GM19467 (cell line): ENCODE measurements at regions not wholly inside any gene's neighbourhood (a gene's known extent, or its start where the extent isn't known, plus 50 kb on each side); places are given as distances from the start of the nearest gene placed in this dataset.

Experiments used
- ATAC-seq: cut with Tn5 transposase; IDR thresholded peaks from one replicate; pipeline ENCODE4 v1.9.1; 2021; ENCODE audit warnings: mild to moderate bottlenecking, moderate library complexity; ENCODE audit not compliant: unreplicated experiment

- no peak for ATAC-seq
Observed at GRCh38 chr1:221444346-221444745, 297.5 kb downstream of the DUSP10 start.

DNA sequence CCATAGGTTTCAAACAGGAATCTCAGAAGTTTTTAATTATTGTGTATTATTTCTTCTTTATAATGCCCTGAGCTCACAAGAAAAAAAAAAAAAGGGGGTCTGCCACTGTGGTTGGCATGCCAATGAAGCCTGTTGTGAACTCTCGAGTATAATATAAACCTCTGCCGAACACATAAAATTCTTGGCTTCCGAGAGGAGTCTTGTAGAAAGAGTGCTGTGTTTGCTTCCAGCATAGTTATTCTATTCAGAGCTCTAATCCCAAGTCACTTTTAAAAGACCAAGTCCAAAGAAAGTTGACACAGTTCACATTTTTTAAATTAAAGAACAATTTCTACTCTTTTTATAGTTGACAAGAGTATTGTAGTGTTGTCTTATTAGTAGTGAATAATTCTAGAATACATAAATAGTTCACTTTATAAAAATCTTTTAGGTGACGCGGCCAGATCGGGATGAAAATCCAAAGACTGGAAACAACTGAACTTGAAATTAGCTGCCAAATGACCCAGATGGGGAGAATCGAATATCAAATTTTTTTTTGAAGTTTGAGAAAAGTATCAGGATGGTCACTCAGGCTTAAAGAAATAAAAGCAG, 293.2 kb downstream of the DUSP10 start:
- no peak for ATAC-seq

- ATAC-seq, result no peak
Observed at GRCh38 chr1:221449194-221449593, 292.7 kb downstream of the DUSP10 start.

DNA sequence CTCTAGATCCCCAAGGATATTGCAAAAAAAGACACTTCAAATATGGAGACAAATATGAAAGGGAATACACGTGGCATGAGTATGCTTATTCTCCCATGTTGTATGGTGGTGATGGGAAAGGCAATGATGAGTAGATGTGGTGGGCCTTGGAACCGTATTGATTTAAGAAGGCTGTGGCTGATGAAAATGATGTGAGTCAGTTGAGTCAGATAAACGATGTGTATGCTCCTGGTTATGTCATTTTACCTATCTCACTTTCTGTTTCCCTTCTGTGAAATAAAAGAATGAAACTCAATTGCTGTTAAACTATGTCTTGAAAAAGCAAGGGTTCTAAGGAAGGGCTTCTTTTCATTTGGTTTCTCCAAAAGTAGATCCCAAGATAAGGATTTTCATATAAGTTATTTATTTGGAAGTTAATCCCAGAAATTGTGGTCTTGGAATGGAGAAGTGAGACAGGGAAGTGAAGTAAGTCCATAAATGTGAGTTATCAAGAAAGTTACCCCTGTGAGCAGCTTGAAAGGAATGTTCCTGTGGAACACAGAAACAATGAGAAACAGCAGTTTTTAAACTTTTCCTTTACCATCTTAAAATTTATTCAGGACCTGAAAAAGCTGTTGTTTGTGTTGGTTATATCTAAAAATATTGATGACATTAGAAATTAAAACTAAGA, 292.0 kb downstream of the DUSP10 start:
- no peak for ATAC-seq

- ATAC-seq, result no peak
Observed at GRCh38 chr1:221451741-221452140, 290.1 kb downstream of the DUSP10 start.

DNA sequence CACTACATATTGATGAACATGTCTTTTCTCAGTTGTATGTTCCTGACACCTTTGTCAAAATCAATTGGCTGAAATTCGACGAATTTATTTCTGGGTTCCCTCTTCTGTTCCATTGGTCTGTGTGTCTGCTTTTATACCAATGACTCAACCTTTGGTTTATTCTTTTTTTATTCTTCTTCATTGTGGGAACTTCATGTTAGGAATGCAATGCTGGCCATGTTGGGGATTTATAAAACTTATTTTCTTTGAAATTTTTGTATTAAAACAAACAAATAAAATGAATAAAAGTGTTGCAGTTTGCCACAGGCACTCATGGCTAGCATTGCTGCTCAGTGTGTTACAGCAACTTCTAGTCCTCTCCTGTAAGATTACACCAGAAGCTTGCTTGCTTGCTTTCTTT, 287.8 kb downstream of the DUSP10 start:
- ATAC-seq, result no peak

GRCh38 chr1:221456918-221457317, 285.0 kb downstream of the DUSP10 start:
- no peak for ATAC-seq

GRCh38 chr1:221457685-221458446, 284.0 kb downstream of the DUSP10 start:
- ATAC-seq, result no peak

- ATAC-seq, result no peak
Observed at GRCh38 chr1:221458447-221459156, 283.3 kb downstream of the DUSP10 start.

DNA sequence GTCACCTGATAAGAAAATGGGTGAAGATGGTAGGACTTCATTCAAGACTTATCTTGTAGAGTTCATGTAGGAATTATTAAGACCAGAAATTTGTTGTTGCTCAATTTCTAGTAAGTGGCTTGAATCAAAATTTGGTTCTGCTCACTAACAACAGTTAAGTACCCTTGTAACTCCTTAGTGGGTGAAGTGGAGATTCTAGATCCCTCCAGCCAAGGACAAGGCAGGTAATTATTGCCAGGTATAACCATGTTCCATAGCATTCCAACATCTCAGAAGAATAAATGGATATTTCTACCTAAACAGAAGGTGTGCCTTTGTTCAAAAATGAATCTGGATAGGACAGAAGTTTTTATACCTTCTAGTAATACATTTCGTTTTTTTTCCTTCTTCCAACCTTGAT, 282.3 kb downstream of the DUSP10 start:
- no peak for ATAC-seq

DNA sequence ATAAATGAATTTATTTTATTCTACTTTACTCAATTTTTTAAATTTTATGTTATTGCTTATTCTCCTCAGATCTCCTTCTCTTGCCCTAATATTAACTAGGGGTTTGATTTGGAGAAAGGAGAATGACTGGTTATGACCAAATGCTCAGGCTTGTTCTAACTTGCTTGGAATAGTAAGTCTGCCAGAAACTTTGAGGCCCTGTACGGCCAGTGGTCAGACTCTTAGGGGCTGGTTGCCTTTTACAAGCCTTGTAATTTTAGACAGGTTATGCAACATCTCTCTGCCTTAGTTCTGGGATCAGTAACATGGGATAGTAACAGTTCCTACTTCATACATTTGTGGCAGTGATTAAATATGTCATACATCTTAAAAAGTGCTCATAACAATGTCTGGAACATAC, 279.5 kb downstream of the DUSP10 start:
- no peak for ATAC-seq

GRCh38 chr1:221468546-221468945, 273.3 kb downstream of the DUSP10 start:
- no peak for ATAC-seq

- no peak for ATAC-seq
Observed at GRCh38 chr1:221469476-221469875, 272.4 kb downstream of the DUSP10 start.

- no peak for ATAC-seq
Observed at GRCh38 chr1:221470000-221470698, 271.7 kb downstream of the DUSP10 start.

- no peak for ATAC-seq
Observed at GRCh38 chr1:221473411-221473810, 268.5 kb downstream of the DUSP10 start.

DNA sequence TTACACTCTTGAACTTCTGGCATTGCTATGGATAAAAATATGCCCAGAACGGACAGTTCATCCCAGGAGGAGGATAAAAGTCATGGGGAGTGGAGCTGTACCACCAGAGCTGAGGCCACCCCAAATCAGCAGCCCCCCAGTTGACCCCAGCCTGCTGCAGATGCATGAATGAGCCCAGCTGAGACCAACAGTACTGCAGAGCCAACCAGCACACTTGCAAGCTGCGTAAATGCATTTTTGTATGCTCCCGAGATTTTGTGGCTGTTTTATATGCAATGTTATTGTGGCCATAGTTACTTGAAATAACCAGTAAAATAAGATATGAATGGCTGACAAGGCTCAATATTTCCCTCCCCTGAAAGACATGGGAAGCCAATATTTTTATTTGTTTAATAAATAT, 264.6 kb downstream of the DUSP10 start:
- ATAC-seq, result no peak

- ATAC-seq, result peak; percentile 85
Observed at GRCh38 chr1:221478050-221478949, 263.6 kb downstream of the DUSP10 start.

GRCh38 chr1:221487781-221488524, 253.9 kb downstream of the DUSP10 start:
- ATAC-seq, result no peak

DNA sequence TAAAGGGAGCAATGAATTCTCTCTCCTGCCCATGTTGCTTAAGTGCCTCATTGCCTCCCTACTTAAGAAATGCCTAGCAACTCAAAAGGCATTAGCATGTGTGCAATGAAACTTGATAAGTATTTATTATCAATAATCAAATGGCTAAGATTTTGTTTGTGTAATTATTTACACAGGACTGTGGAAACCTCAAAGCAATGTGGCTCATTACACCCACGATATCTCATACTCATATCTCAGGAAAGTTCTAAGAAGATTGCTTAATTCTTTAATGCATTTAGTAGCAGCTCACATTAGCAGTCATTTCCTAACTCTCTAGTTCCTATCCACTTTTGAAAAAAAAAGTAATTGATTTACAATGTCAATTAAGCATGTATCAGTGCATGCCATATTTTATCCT, 253.3 kb downstream of the DUSP10 start:
- ATAC-seq, result no peak
